ENCODE measurements at regions not wholly inside any gene's neighbourhood (a gene's known extent, or its start where the extent isn't known, plus 50 kb on each side); places are given as distances from the start of the nearest gene placed in this dataset.

- ATAC-seq (no peak), DNase-seq (no peak)
- Histone ChIP-seq H3K36me3 (ENCODE audit: control insufficient read depth in 2 of 3, insufficient read depth in 3 of 3, low read length in 3 of 3) (no peaks in the 10 kb centered on the region), H3K9me3 (ENCODE audit: control insufficient read depth in 2 of 3, low read length in 3 of 3) (no peaks in the 10 kb centered on the region), H3K4me1 (ENCODE audit: control insufficient read depth in 2 of 2, insufficient read depth in 2 of 2, low read length in 2 of 2) (no peaks in the 10 kb centered on the region), H3K27me3 (ENCODE audit: control insufficient read depth in 2 of 2, insufficient read depth in 2 of 2, low read length in 2 of 2) (no peaks in the 10 kb centered on the region), H3K4me3 (ENCODE audit: low read length) (no peak overlapping the region), H3K27ac (ENCODE audit: low read depth, low read length) (no peak overlapping the region)
- Mint-ChIP-seq H3K36me3 (no peaks in the 10 kb centered on the region), H3K27me3 (no peaks in the 10 kb centered on the region), H3K4me1 (peaks cover 0 to 13% (median 0%) of the 10 kb centered on the region in 7 donors), H3K9me3 (peaks cover 0 to 6% (median 0%) of the 10 kb centered on the region in 11 donors), H3K27ac (no peak overlapping the region), H3K4me3 (no peak overlapping the region)
- POLR2A ChIA-PET, result no interaction called here
- CTCF ChIA-PET, result no interaction called here
- intact Hi-C loops (cut with micrococcal nuclease), result no loop called here
These were observed 124.9 kb upstream of the ZNF608 start for GRCh38 chr5:124871303-124871702.

- intact Hi-C loops (cut with micrococcal nuclease), result no loop called here
- Histone ChIP-seq H3K4me3 (ENCODE audit: low read length) (no peak overlapping the region), H3K36me3 (ENCODE audit: control insufficient read depth in 2 of 3, insufficient read depth in 3 of 3, low read length in 3 of 3) (no peaks in the 10 kb centered on the region), H3K27ac (ENCODE audit: low read depth, low read length) (no peak overlapping the region), H3K4me1 (ENCODE audit: control insufficient read depth in 2 of 2, insufficient read depth in 2 of 2, low read length in 2 of 2) (no peaks in the 10 kb centered on the region), H3K9me3 (ENCODE audit: control insufficient read depth in 2 of 3, low read length in 3 of 3) (no peaks in the 10 kb centered on the region), H3K27me3 (ENCODE audit: control insufficient read depth in 2 of 2, insufficient read depth in 2 of 2, low read length in 2 of 2) (no peaks in the 10 kb centered on the region)
- ChIA-PET POLR2A (no interaction called here), CTCF (no interaction called here)
- H3K27ac Mint-ChIP-seq, result no peak overlapping the region
- H3K4me3 Mint-ChIP-seq, result no peak overlapping the region
- H3K36me3 Mint-ChIP-seq, result no peaks in the 10 kb centered on the region
- no peaks in the 10 kb centered on the region for H3K27me3 Mint-ChIP-seq
- no peak for DNase-seq
- H3K4me1 Mint-ChIP-seq, result peaks cover 0 to 6% (median 0%) of the 10 kb centered on the region in 7 donors
- ATAC-seq, result no peak
- H3K9me3 Mint-ChIP-seq, result peaks cover 0 to 6% (median 0%) of the 10 kb centered on the region in 11 donors
These were observed 125.6 kb upstream of the ZNF608 start for GRCh38 chr5:124872086-124872485.

DNA sequence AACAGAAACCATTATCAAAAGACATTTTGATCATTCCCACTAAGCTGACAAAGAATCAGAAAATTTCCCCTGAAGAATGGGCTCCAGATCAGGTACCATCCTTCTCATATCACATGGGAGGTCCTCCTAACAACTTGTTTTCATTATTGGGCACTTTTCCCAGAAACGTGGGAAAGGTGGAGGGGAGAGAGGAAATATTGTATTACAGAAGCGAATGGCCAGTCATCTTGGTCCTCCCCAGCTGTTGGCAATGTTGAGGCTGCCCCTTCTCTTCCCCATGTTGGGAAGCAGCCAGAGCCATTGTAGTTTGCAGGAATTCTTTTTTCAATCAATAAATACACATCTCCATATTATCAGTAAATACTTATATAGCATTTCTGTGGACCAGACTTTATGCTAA is 126.2 kb upstream of the ZNF608 start:
- ChIA-PET CTCF (no interaction called here), POLR2A (no interaction called here)
- no peaks in the 10 kb centered on the region for H3K27me3 Mint-ChIP-seq
- peaks cover 0 to 3% (median 0%) of the 10 kb centered on the region in 7 donors for H3K4me1 Mint-ChIP-seq
- H3K9me3 Mint-ChIP-seq, result peaks cover 0 to 6% (median 0%) of the 10 kb centered on the region in 11 donors
- no peaks in the 10 kb centered on the region for H3K36me3 Mint-ChIP-seq
- Histone ChIP-seq H3K27me3 (ENCODE audit: control insufficient read depth in 2 of 2, insufficient read depth in 2 of 2, low read length in 2 of 2) (no peaks in the 10 kb centered on the region), H3K4me3 (ENCODE audit: low read length) (no peak overlapping the region), H3K36me3 (ENCODE audit: control insufficient read depth in 2 of 3, insufficient read depth in 3 of 3, low read length in 3 of 3) (no peaks in the 10 kb centered on the region), H3K27ac (ENCODE audit: low read depth, low read length) (no peak overlapping the region), H3K9me3 (ENCODE audit: control insufficient read depth in 2 of 3, low read length in 3 of 3) (no peaks in the 10 kb centered on the region), H3K4me1 (ENCODE audit: control insufficient read depth in 2 of 2, insufficient read depth in 2 of 2, low read length in 2 of 2) (no peaks in the 10 kb centered on the region)
- intact Hi-C loops (cut with micrococcal nuclease), result no loop called here
- ATAC-seq, result no peak
- H3K4me3 Mint-ChIP-seq, result no peak overlapping the region
- DNase-seq, result no peak
- no peak overlapping the region for H3K27ac Mint-ChIP-seq

- CTCF ChIA-PET, result no interaction called here
- no peak for ATAC-seq
- intact Hi-C loops (cut with micrococcal nuclease), result no loop called here
These were observed 126.7 kb upstream of the ZNF608 start for GRCh38 chr5:124873188-124873587.

GRCh38 chr5:124873713-124874112 is 127.3 kb upstream of the ZNF608 start:
- H3K27me3 ChIP-seq (ENCODE audit: control insufficient read depth in 2 of 2, insufficient read depth in 2 of 2, low read length in 2 of 2), result no peaks in the 10 kb centered on the region
- ChIA-PET CTCF (no interaction called here), POLR2A (no interaction called here)
- H3K27ac ChIP-seq (ENCODE audit: low read depth, low read length), result no peak overlapping the region
- H3K4me3 ChIP-seq (ENCODE audit: low read length), result no peak overlapping the region
- H3K4me1 ChIP-seq (ENCODE audit: control insufficient read depth in 2 of 2, insufficient read depth in 2 of 2, low read length in 2 of 2), result no peaks in the 10 kb centered on the region
- H3K9me3 ChIP-seq (ENCODE audit: control insufficient read depth in 2 of 3, low read length in 3 of 3), result no peaks in the 10 kb centered on the region
- H3K4me1 Mint-ChIP-seq, result peaks cover 0 to 2% (median 0%) of the 10 kb centered on the region in 7 donors
- no peaks in the 10 kb centered on the region for H3K36me3 ChIP-seq (ENCODE audit: control insufficient read depth in 2 of 3, insufficient read depth in 3 of 3, low read length in 3 of 3)
- no peaks in the 10 kb centered on the region for H3K27me3 Mint-ChIP-seq
- H3K36me3 Mint-ChIP-seq, result no peaks in the 10 kb centered on the region
- DNase-seq (no peak), ATAC-seq (no peak)
- H3K27ac Mint-ChIP-seq, result no peak overlapping the region
- no peak overlapping the region for H3K4me3 Mint-ChIP-seq
- peaks cover 0 to 6% (median 0%) of the 10 kb centered on the region in 11 donors for H3K9me3 Mint-ChIP-seq
- intact Hi-C loops (cut with micrococcal nuclease), result no loop called here

More at GRCh38 chr5:124873188-124873587, 126.7 kb upstream of the ZNF608 start:
- Histone ChIP-seq H3K9me3 (ENCODE audit: control insufficient read depth in 2 of 3, low read length in 3 of 3) (no peaks in the 10 kb centered on the region), H3K27me3 (ENCODE audit: control insufficient read depth in 2 of 2, insufficient read depth in 2 of 2, low read length in 2 of 2) (no peaks in the 10 kb centered on the region), H3K36me3 (ENCODE audit: control insufficient read depth in 2 of 3, insufficient read depth in 3 of 3, low read length in 3 of 3) (no peaks in the 10 kb centered on the region), H3K4me1 (ENCODE audit: control insufficient read depth in 2 of 2, insufficient read depth in 2 of 2, low read length in 2 of 2) (no peaks in the 10 kb centered on the region), H3K4me3 (ENCODE audit: low read length) (no peak overlapping the region), H3K27ac (ENCODE audit: low read depth, low read length) (no peak overlapping the region)
- H3K4me3 Mint-ChIP-seq, result no peak overlapping the region
- H3K27ac Mint-ChIP-seq, result no peak overlapping the region
- POLR2A ChIA-PET, result no interaction called here
- no peaks in the 10 kb centered on the region for H3K36me3 Mint-ChIP-seq
- H3K27me3 Mint-ChIP-seq, result no peaks in the 10 kb centered on the region
- no peak for DNase-seq
- H3K9me3 Mint-ChIP-seq, result peaks cover 0 to 6% (median 0%) of the 10 kb centered on the region in 11 donors
- H3K4me1 Mint-ChIP-seq, result peaks cover 0 to 2% (median 0%) of the 10 kb centered on the region in 7 donors

GRCh38 chr5:124876566-124876965 is 130.1 kb upstream of the ZNF608 start:
- H3K4me1 Mint-ChIP-seq, result peaks cover 0 to 2% (median 0%) of the 10 kb centered on the region in 7 donors
- no peaks in the 10 kb centered on the region for H3K4me1 ChIP-seq (ENCODE audit: control insufficient read depth in 2 of 2, insufficient read depth in 2 of 2, low read length in 2 of 2)
- no peak for DNase-seq
- H3K4me3 Mint-ChIP-seq, result no peak overlapping the region
- no peak overlapping the region for H3K27ac Mint-ChIP-seq
- no peaks in the 10 kb centered on the region for H3K36me3 Mint-ChIP-seq
- no peak overlapping the region for H3K4me3 ChIP-seq (ENCODE audit: low read length)
- no peak overlapping the region for H3K27ac ChIP-seq (ENCODE audit: low read depth, low read length)
- ChIA-PET CTCF (no interaction called here), POLR2A (no interaction called here)
- no peaks in the 10 kb centered on the region for H3K27me3 Mint-ChIP-seq
- H3K9me3 Mint-ChIP-seq, result peaks cover 0 to 6% (median 0%) of the 10 kb centered on the region in 11 donors
- no peaks in the 10 kb centered on the region for H3K36me3 ChIP-seq (ENCODE audit: control insufficient read depth in 2 of 3, insufficient read depth in 3 of 3, low read length in 3 of 3)
- intact Hi-C loops (cut with micrococcal nuclease), result no loop called here
- H3K9me3 ChIP-seq (ENCODE audit: control insufficient read depth in 2 of 3, low read length in 3 of 3), result no peaks in the 10 kb centered on the region
- H3K27me3 ChIP-seq (ENCODE audit: control insufficient read depth in 2 of 2, insufficient read depth in 2 of 2, low read length in 2 of 2), result no peaks in the 10 kb centered on the region
- no peak for ATAC-seq

- no peaks in the 10 kb centered on the region for H3K36me3 Mint-ChIP-seq
- intact Hi-C loops (cut with micrococcal nuclease), result no loop called here
- peaks cover 0 to 6% (median 0%) of the 10 kb centered on the region in 11 donors for H3K9me3 Mint-ChIP-seq
- H3K36me3 ChIP-seq (ENCODE audit: control insufficient read depth in 2 of 3, insufficient read depth in 3 of 3, low read length in 3 of 3), result no peaks in the 10 kb centered on the region
- peaks cover 0 to 2% (median 0%) of the 10 kb centered on the region in 7 donors for H3K4me1 Mint-ChIP-seq
- DNase-seq, result no peak
- no peak overlapping the region for H3K4me3 Mint-ChIP-seq
- H3K27me3 Mint-ChIP-seq, result no peaks in the 10 kb centered on the region
- ChIA-PET POLR2A (no interaction called here), CTCF (no interaction called here)
- H3K27ac ChIP-seq (ENCODE audit: low read depth, low read length), result no peak overlapping the region
- H3K27ac Mint-ChIP-seq, result no peak overlapping the region
- H3K9me3 ChIP-seq (ENCODE audit: control insufficient read depth in 2 of 3, low read length in 3 of 3), result no peaks in the 10 kb centered on the region
- no peaks in the 10 kb centered on the region for H3K4me1 ChIP-seq (ENCODE audit: control insufficient read depth in 2 of 2, insufficient read depth in 2 of 2, low read length in 2 of 2)
- no peak for ATAC-seq
- no peaks in the 10 kb centered on the region for H3K27me3 ChIP-seq (ENCODE audit: control insufficient read depth in 2 of 2, insufficient read depth in 2 of 2, low read length in 2 of 2)
- no peak overlapping the region for H3K4me3 ChIP-seq (ENCODE audit: low read length)
These were observed 130.5 kb upstream of the ZNF608 start for GRCh38 chr5:124876983-124877382.

Data from naive thymus-derived CD4-positive, alpha-beta T cell (primary cell).